GM21423 (cell line): ENCODE measurements at regions not wholly inside any gene's neighbourhood (a gene's known extent, or its start where the extent isn't known, plus 50 kb on each side); places are given as distances from the start of the nearest gene placed in this dataset.
"Not testable (repeated sequence)": the region's sequence is repeated elsewhere in the genome, so short reads cannot be mapped to it uniquely, and the experiment has no call there.

Experiments used
- ATAC-seq: cut with Tn5 transposase; IDR thresholded peaks from one replicate; pipeline ENCODE4 v1.9.1; 2021; ENCODE audit warnings: mild to moderate bottlenecking, moderate library complexity; ENCODE audit not compliant: unreplicated experiment

DNA sequence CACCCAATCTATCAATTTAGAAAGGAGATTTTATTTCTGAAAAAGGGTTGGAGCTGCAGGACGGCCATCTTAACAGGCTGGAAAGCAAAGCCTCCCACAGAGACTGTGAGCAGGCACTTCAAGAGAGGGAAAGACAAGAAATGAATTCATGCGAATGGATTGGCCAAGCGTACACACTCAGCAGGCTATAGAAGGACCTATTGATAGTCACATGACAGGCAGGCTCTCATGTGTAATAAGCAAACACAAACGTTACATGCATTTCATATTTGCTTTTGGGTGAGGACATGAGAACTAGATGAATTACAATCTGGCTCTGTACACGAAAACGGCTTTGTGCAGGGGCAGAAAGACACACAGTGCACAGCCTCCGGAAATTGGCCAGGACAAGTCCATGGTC, 83.9 kb upstream of the GOLGA6L6 start:
- not testable (repeated sequence) for ATAC-seq

DNA sequence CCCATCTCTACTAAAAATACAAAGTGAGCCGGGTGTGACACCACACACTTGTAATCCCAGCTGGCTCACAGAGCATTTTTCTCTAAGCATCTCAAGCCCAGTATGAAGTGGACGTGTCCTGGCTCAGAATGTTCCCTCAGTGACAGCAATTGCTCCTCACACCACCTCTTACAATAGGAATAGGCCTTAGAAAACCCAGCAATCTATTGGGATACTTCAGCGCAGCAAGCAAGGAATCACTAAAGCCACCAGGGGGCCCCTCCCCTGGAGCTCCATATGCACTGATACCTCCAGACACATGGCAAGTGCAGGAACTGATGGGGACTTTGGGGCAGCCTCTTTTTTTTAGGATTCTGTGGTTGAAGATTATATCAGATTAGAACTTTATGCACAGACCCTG, 82.5 kb upstream of the GOLGA6L6 start:
- ATAC-seq = not testable (repeated sequence)

DNA sequence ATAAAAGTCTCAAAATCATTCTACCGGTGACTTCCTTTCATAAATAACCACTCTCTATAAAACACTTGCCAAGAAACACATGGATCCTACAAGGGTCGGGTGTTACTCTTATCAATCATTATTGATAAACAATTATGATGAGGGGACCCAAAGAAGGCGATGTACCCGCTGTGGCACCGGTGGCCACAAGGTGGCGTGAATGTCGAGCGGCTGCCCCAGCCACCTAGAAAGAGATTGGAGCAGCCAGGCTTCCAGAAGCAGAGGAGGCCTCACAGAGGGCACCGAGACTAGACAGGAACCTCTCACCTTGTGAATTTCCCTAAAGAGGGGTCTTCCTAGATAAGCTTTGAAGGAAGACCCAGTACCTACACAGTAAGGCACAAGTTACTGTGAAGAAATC, 80.5 kb upstream of the GOLGA6L6 start:
- peak; percentile 71 for ATAC-seq

DNA sequence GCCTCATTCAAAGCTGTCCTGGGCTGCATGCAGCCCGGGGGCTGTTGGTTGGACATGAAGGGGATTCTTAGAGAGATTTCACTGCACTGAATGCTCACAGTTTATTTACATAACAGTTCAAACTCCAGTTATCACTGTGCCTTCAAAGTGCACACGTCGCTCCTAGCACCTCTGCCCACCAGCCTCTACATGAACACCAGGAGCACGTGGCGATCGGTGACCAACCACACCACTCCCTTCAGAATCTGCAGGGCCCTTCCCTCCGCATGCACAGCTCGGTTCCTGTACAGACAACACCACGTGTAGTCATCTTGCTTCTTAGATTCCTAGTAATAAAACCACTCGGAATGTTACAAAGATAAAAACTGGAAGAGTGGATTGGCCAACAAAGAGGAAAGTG, 72.9 kb upstream of the GOLGA6L6 start:
- not testable (repeated sequence) for ATAC-seq

- ATAC-seq = not testable (repeated sequence)
Measured at GRCh38 chr15:20612796-20613195, 71.2 kb upstream of the GOLGA6L6 start.

DNA sequence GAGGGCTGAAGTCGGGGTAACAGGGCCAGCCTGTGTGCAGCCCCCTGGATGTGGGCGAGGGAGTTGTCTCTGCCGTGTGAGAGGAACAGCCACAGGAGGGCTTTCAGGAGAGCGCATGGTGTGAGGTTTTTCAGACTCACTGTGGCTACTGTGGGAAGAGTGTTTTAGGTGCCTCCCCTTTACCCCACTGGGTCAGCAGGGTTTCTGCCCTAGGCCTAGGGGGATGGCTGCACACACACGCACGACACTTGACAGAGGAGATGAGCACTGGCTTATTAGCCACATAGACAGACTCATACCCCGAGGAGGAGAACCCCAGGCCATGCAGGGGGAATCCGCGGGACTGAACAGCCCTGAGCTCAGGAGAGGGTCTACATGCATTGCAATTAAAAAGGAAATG, 70.8 kb upstream of the GOLGA6L6 start:
- ATAC-seq = not testable (repeated sequence)

- ATAC-seq = not testable (repeated sequence)
Measured at GRCh38 chr15:20611667-20612290, 70.2 kb upstream of the GOLGA6L6 start.

DNA sequence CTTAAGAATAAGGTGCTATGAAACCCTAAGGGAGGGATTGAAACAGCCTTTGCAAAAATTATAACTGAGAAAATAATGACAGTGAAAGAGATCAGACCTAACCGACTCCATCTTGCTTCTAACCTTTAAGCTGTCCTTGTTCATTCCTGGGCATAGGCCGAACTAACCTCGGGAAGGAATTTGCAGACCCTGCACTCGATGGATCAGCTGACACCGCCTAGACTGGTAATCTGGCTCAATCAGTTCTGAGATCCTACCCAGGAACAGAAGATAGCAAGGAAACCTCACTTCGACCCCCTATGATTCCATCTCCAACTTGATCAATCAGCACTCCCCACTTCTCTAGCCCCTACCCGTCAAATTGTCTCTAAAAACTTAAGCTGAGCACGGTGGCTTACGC, 66.6 kb upstream of the GOLGA6L6 start:
- not testable (repeated sequence) for ATAC-seq

DNA sequence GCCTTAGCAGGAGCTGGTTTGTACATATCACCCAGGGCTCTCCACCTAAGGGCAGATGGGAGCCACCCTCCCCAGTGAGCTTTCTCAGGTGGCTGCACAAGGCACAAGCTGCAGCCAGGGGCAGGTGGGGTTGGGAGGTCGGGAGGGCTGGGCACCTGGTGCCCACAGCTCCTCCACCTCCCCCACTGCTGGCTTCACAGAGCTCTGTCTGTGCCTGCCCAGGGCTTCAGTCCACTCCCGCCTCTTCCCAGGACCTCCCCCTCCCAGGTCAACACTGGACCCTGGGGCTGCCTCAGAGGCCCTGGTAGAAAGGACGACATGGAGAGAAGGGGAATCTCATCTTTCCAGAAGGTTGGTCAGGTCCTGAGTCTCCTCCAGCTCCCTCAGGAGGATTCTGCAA, 55.6 kb upstream of the GOLGA6L6 start:
- not testable (repeated sequence) for ATAC-seq

- ATAC-seq = not testable (repeated sequence)
Measured at GRCh38 chr15:20594219-20594618, 52.6 kb upstream of the GOLGA6L6 start.

- not testable (repeated sequence) for ATAC-seq
Measured at GRCh38 chr15:20591936-20592335, 50.3 kb upstream of the GOLGA6L6 start.
